ENCODE measurements at regions not wholly inside any gene's neighbourhood (a gene's known extent, or its start where the extent isn't known, plus 50 kb on each side); places are given as distances from the start of the nearest gene placed in this dataset.

- DNase-seq: no peak
- no peak overlapping the region for H3K27ac ChIP-seq
- H3K27me3 ChIP-seq: no peaks in the 10 kb centered on the region
- WGBS, 2 donors: 75 to 76% methylated on average over 5 of the region's 5 CpGs
- no peak overlapping the region for H3K4me3 ChIP-seq
- no peak for TF ChIP-seq POLR2A (IDR thresholded peaks at IDR 0.05)
- TF ChIP-seq CTCF (IDR thresholded peaks at IDR 0.05): no peak
- intact Hi-C loops (cut with DNase I; ENCODE audit: low total_unique reads): no loop called here
- H3K36me3 ChIP-seq (ENCODE audit: low read depth, missing control alignments): no peaks in the 10 kb centered on the region
- no peaks in the 10 kb centered on the region for H3K4me1 ChIP-seq
- no peaks in the 10 kb centered on the region for H3K9me3 ChIP-seq
These were observed 94.8 kb upstream of the RTL6 start for GRCh38 chr22:44592824-44593148.

GRCh38 chr22:44592126-44592823 lies 94.2 kb upstream of the RTL6 start:
- Histone ChIP-seq H3K4me3 (no peak overlapping the region), H3K4me1 (no peaks in the 10 kb centered on the region), H3K27me3 (no peaks in the 10 kb centered on the region), H3K36me3 (ENCODE audit: low read depth, missing control alignments) (no peaks in the 10 kb centered on the region), H3K27ac (no peak overlapping the region), H3K9me3 (no peaks in the 10 kb centered on the region)
- TF ChIP-seq POLR2A (IDR thresholded peaks at IDR 0.05) (no peak), CTCF (IDR thresholded peaks at IDR 0.05) (no peak)
- DNase-seq: no peak
- WGBS, 2 donors: 77 to 78% methylated on average over 9 to 10 of the region's 10 CpGs
- intact Hi-C loops (cut with DNase I; ENCODE audit: low total_unique reads): no loop called here

- intact Hi-C loops (cut with DNase I; ENCODE audit: low total_unique reads): no loop called here
- TF ChIP-seq POLR2A (IDR thresholded peaks at IDR 0.05): no peak
- no peak for TF ChIP-seq CTCF (IDR thresholded peaks at IDR 0.05)
- no peak for DNase-seq
- no peak overlapping the region for H3K27ac ChIP-seq
- 69 to 92% methylated on average over 4 to 19 of the region's 19 CpGs for WGBS, 2 donors
- no peaks in the 10 kb centered on the region for H3K9me3 ChIP-seq
- H3K36me3 ChIP-seq (ENCODE audit: low read depth, missing control alignments): no peaks in the 10 kb centered on the region
- H3K4me1 ChIP-seq: no peaks in the 10 kb centered on the region
- H3K4me3 ChIP-seq: no peak overlapping the region
- H3K27me3 ChIP-seq: no peaks in the 10 kb centered on the region
These were observed 93.2 kb upstream of the RTL6 start for GRCh38 chr22:44591146-44591790.

GRCh38 chr22:44590291-44590690 lies 92.3 kb upstream of the RTL6 start:
- no peaks in the 10 kb centered on the region for H3K27me3 ChIP-seq

GRCh38 chr22:44589831-44590230 lies 91.8 kb upstream of the RTL6 start:
- Histone ChIP-seq H3K27ac (no peak overlapping the region), H3K4me1 (no peaks in the 10 kb centered on the region), H3K27me3 (no peaks in the 10 kb centered on the region), H3K4me3 (no peak overlapping the region), H3K36me3 (ENCODE audit: low read depth, missing control alignments) (no peaks in the 10 kb centered on the region), H3K9me3 (no peaks in the 10 kb centered on the region)
- intact Hi-C loops (cut with DNase I; ENCODE audit: low total_unique reads): no loop called here
- 84 to 90% methylated on average over 5 of the region's 5 CpGs for WGBS, 2 donors
- TF ChIP-seq CTCF (IDR thresholded peaks at IDR 0.05) (no peak), POLR2A (IDR thresholded peaks at IDR 0.05) (no peak)
- DNase-seq: no peak

More at GRCh38 chr22:44590291-44590690, 92.3 kb upstream of the RTL6 start:
- no peak overlapping the region for H3K27ac ChIP-seq
- TF ChIP-seq POLR2A (IDR thresholded peaks at IDR 0.05): no peak
- H3K36me3 ChIP-seq (ENCODE audit: low read depth, missing control alignments): no peaks in the 10 kb centered on the region
- no peaks in the 10 kb centered on the region for H3K9me3 ChIP-seq
- intact Hi-C loops (cut with DNase I; ENCODE audit: low total_unique reads): no loop called here
- no peaks in the 10 kb centered on the region for H3K4me1 ChIP-seq
- 87 to 90% methylated on average over 9 to 13 of the region's 13 CpGs for WGBS, 2 donors
- no peak overlapping the region for H3K4me3 ChIP-seq
- no peak for DNase-seq

Measured in testis (tissue), 2 donors.